ENCODE measurements at regions not wholly inside any gene's neighbourhood (a gene's known extent, or its start where the extent isn't known, plus 50 kb on each side); places are given as distances from the start of the nearest gene placed in this dataset.

DNA sequence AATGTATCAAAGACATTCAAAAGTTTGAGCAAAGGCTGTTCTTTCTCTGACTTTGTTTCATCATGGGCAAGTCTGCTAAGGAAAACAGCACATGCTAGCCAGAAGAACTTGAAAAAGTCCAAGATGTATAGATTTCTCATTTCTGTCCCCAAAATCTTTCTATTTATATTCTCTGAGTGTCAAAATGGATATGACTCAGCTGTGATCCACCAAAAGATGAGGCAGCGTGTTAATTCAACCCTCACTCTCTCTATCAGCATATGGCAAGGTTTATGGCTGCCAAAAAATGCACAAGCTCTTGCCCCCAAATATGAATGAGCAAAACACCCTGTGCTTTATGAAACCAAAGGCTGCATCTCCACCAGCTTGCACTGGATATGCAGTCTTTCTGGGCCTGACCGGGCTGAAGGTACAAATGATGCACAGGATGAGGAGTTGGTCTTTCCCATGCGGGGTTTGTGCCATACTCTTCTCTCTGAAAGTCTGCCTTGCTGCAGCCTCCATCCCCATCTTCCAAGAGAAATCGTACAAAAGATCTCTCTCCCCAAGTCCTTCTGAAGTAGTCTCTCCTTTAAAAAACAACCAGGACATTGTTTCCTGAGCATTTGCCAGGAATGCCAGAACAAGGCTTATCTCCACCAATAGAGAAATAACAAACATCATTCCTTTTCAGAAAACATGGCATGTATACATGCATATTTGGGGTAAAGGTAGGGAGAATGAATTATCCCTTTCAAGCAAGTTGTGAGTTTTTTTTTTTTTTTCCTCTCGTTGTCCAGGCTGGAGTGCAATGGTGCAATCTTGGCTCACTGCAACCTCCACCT, 203.4 kb downstream of the TMX1 start:
- Histone ChIP-seq H3K9ac (ENCODE audit: low read depth, low read length, poor library complexity, severe bottlenecking) (no peak overlapping the region), H4K20me1 (ENCODE audit: insufficient read depth, low read length, poor library complexity, severe bottlenecking) (no peaks in the 10 kb centered on the region), H3K4me2 (ENCODE audit: low read depth, low read length, poor library complexity, severe bottlenecking) (no peak overlapping the region), H3K9me3 (ENCODE audit: insufficient read depth, low read depth, low read length) (no peaks in the 10 kb centered on the region), H3F3A (ENCODE audit: low read depth) (no peaks in the 10 kb centered on the region), H3K9me2 (replicated peaks; ENCODE audit: low read depth, low read length) (no peaks in the 10 kb centered on the region), H2AFZ (ENCODE audit: low read length) (no peak overlapping the region), H3K27me3 (ENCODE audit: insufficient read depth, low read length, poor library complexity, severe bottlenecking) (no peaks in the 10 kb centered on the region), H3K79me2 (ENCODE audit: insufficient read depth, low read length) (no peaks in the 10 kb centered on the region), H3K4me1 (ENCODE audit: insufficient read depth, low read length, poor library complexity, severe bottlenecking) (no peaks in the 10 kb centered on the region), H3K36me3 (ENCODE audit: insufficient read depth, low read length) (no peaks in the 10 kb centered on the region), H3K4me3 (ENCODE audit: low read length, poor library complexity, severe bottlenecking) (no peak overlapping the region)
- TF ChIP-seq, protein P1, sequence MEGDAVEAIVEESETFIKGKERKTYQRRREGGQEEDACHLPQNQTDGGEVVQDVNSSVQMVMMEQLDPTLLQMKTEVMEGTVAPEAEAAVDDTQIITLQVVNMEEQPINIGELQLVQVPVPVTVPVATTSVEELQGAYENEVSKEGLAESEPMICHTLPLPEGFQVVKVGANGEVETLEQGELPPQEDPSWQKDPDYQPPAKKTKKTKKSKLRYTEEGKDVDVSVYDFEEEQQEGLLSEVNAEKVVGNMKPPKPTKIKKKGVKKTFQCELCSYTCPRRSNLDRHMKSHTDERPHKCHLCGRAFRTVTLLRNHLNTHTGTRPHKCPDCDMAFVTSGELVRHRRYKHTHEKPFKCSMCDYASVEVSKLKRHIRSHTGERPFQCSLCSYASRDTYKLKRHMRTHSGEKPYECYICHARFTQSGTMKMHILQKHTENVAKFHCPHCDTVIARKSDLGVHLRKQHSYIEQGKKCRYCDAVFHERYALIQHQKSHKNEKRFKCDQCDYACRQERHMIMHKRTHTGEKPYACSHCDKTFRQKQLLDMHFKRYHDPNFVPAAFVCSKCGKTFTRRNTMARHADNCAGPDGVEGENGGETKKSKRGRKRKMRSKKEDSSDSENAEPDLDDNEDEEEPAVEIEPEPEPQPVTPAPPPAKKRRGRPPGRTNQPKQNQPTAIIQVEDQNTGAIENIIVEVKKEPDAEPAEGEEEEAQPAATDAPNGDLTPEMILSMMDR (conservative IDR thresholded peaks at IDR 0.05; ENCODE audit: low read length) = no peak
- no peak for TF ChIP-seq EZH2phosphoT487 (IDR thresholded peaks at IDR 0.05; ENCODE audit: borderline replicate concordance)

DNA sequence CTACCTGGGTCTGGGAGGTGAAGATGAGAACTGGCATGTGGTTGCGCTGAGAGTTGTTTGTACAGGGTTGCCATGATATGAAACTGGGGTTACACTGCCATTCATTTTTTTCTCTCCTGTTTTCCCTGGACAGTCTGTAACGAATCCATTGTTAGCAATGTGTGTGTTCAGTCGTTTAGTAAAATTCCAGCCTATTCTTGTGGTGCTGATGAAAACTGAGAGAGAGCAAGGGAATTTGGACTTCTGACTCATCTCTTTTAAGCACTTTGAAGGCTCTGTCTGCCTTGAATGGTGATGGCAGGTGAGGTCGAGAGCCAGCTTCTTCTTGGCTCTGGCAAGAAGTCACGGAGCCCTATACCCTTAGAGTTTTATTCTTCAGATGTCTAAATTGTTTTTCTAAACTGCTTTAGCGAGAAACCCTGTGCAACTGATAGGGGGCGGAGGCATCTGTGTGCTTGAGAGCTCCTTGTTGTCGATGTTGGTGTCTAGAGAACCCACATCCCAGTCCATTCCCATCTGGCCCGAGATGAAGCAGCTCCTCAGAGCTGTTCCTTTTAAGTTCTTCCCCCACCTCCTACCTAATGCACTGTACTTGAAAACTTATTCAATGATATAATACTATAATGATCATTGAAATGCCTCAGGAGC, 204.4 kb downstream of the TMX1 start:
- no peak overlapping the region for H3K4me2 ChIP-seq (ENCODE audit: low read depth, low read length, poor library complexity, severe bottlenecking)
- no peaks in the 10 kb centered on the region for H3K27me3 ChIP-seq (ENCODE audit: insufficient read depth, low read length, poor library complexity, severe bottlenecking)
- H2AFZ ChIP-seq (ENCODE audit: low read length) = no peak overlapping the region
- no peak overlapping the region for H3K4me3 ChIP-seq (ENCODE audit: low read length, poor library complexity, severe bottlenecking)
- no peak overlapping the region for H3K9ac ChIP-seq (ENCODE audit: low read depth, low read length, poor library complexity, severe bottlenecking)
- H4K20me1 ChIP-seq (ENCODE audit: insufficient read depth, low read length, poor library complexity, severe bottlenecking) = no peaks in the 10 kb centered on the region
- TF ChIP-seq, protein P1 (conservative IDR thresholded peaks at IDR 0.05; ENCODE audit: low read length) = no peak
- no peak for TF ChIP-seq EZH2phosphoT487 (IDR thresholded peaks at IDR 0.05; ENCODE audit: borderline replicate concordance)
- H3F3A ChIP-seq (ENCODE audit: low read depth) = no peaks in the 10 kb centered on the region
- H3K4me1 ChIP-seq (ENCODE audit: insufficient read depth, low read length, poor library complexity, severe bottlenecking) = no peaks in the 10 kb centered on the region
- H3K36me3 ChIP-seq (ENCODE audit: insufficient read depth, low read length) = no peaks in the 10 kb centered on the region
- H3K9me3 ChIP-seq (ENCODE audit: insufficient read depth, low read depth, low read length) = no peaks in the 10 kb centered on the region
- H3K79me2 ChIP-seq (ENCODE audit: insufficient read depth, low read length) = no peaks in the 10 kb centered on the region
- no peaks in the 10 kb centered on the region for H3K9me2 ChIP-seq (replicated peaks; ENCODE audit: low read depth, low read length)

DNA sequence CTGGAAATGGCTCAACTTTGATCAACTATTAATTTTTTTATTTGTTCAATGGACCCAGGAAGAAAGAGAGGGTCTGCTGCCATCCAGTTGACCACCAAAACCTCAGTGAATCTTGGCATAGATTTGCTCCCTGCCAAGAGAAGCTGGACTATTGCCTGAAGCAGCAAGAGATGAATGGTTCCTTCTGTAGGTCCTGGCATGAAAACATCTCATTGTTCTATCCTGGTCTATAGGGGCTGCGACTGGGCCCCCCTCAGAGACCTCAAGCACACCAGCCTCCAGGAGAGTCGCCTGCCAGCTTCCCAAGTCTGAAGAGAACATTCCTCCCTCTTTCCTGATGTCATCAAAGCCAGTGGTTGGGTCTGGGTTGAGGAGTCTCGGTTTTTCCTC, 204.9 kb downstream of the TMX1 start:
- H3K36me3 ChIP-seq (ENCODE audit: insufficient read depth, low read length) = no peaks in the 10 kb centered on the region
- no peaks in the 10 kb centered on the region for H3K9me2 ChIP-seq (replicated peaks; ENCODE audit: low read depth, low read length)
- no peaks in the 10 kb centered on the region for H3K9me3 ChIP-seq (ENCODE audit: insufficient read depth, low read depth, low read length)
- H4K20me1 ChIP-seq (ENCODE audit: insufficient read depth, low read length, poor library complexity, severe bottlenecking) = no peaks in the 10 kb centered on the region
- H3F3A ChIP-seq (ENCODE audit: low read depth) = no peaks in the 10 kb centered on the region
- H3K4me2 ChIP-seq (ENCODE audit: low read depth, low read length, poor library complexity, severe bottlenecking) = no peak overlapping the region
- TF ChIP-seq EZH2phosphoT487 (IDR thresholded peaks at IDR 0.05; ENCODE audit: borderline replicate concordance) = no peak
- TF ChIP-seq, protein P1 (conservative IDR thresholded peaks at IDR 0.05; ENCODE audit: low read length) = no peak
- no peaks in the 10 kb centered on the region for H3K79me2 ChIP-seq (ENCODE audit: insufficient read depth, low read length)
- no peak overlapping the region for H2AFZ ChIP-seq (ENCODE audit: low read length)
- H3K4me3 ChIP-seq (ENCODE audit: low read length, poor library complexity, severe bottlenecking) = no peak overlapping the region
- no peaks in the 10 kb centered on the region for H3K27me3 ChIP-seq (ENCODE audit: insufficient read depth, low read length, poor library complexity, severe bottlenecking)
- no peak overlapping the region for H3K9ac ChIP-seq (ENCODE audit: low read depth, low read length, poor library complexity, severe bottlenecking)
- no peaks in the 10 kb centered on the region for H3K4me1 ChIP-seq (ENCODE audit: insufficient read depth, low read length, poor library complexity, severe bottlenecking)
